ENCODE measurements at regions not wholly inside any gene's neighbourhood (a gene's known extent, or its start where the extent isn't known, plus 50 kb on each side); places are given as distances from the start of the nearest gene placed in this dataset.

GRCh38 chr18:45560870-45561269 is 54.4 kb upstream of the SLC14A2 start:
- no peak for TF ChIP-seq CEBPB (IDR thresholded peaks at IDR 0.05; ENCODE audit: low read depth)
- no peak for TF ChIP-seq CTCF (IDR thresholded peaks at IDR 0.05 in 2 of 3, conservative IDR thresholded peaks at IDR 0.05 in 1 of 3; ENCODE audit: borderline replicate concordance in 1 of 3, insufficient read depth in 1 of 3, low read depth in 2 of 3, low read length in 2 of 3)
- no peak for TF ChIP-seq POLR2A (IDR thresholded peaks at IDR 0.05; ENCODE audit: borderline replicate concordance, extremely low read depth, insufficient read depth, insufficient read length)
- TF ChIP-seq EZH2phosphoT487 (IDR thresholded peaks at IDR 0.05; ENCODE audit: borderline replicate concordance) = no peak
- TF ChIP-seq SRF (IDR thresholded peaks at IDR 0.05; ENCODE audit: low read depth) = no peak
- no peak for TF ChIP-seq REST (IDR thresholded peaks at IDR 0.05; ENCODE audit: low read depth)
